T-helper 1 cell treated with Interleukin-12 subunit alpha and Interleukin-12 subunit beta and Interleukin-4 antibody, amounts not matched to agents 30 ng/mL and 1 ng/mL, for 36 hours (primary cell): ENCODE measurements at regions not wholly inside any gene's neighbourhood (a gene's known extent, or its start where the extent isn't known, plus 50 kb on each side); places are given as distances from the start of the nearest gene placed in this dataset.

Source experiments
- intact Hi-C: fragments of 100-400 bp; cut with micrococcal nuclease; formaldehyde crosslinking; loops from one replicate; pipeline ENCODE4 v1.15.1; 2024

DNA sequence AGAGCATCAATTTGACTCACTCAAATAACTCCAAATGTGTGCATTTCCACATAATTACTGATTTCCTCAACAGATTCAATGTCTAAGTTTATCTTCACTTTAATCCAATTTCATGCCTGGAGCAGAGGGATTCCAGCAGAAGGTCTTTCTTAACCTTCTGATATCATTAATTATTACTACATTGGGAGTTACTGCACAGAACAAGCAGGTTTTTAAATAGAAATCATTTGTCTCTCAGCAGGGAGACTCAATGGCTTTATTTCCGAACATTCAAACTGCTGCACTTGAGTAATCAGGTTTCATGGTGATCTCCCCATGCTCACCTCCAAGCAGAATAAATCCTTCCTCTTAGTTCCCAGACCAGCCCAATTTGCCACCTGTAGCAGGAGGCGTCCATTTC, 264.8 kb upstream of the IGF1R start:
- intact Hi-C loops, result no loop called here

DNA sequence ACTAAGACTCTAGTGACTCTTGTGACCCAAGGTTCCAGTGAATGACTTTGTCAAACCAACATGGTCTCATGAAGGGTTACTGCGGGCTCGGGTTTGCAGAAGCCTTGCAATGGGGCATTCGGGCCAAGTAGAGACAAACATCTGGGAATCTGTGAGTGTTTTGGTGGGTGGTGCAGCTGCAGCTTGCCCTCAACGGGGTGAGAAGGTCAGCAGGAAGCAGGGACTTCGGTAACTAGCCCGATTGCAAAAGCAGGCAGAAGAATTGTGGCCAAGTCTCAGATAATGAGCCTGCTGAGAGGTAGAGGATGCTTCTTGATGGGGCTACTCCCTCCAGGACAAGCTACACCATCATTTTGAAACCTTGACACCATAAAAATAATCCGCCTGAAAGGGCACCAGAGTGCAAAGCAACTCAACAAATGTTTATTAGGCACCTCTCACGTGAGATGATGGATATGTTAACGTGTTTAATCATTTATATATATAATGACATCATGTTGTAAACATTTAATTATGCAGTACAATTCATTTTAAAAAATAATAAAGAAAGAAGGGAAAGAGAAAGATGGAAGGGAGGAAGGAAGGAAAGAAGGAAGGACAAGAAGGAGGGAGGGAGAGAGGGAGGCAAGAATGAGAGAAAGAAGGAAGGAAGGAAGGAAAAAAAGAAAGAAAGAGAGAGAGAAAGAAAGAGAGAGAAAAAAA, 263.9 kb upstream of the IGF1R start:
- intact Hi-C loops, result no loop called here

DNA sequence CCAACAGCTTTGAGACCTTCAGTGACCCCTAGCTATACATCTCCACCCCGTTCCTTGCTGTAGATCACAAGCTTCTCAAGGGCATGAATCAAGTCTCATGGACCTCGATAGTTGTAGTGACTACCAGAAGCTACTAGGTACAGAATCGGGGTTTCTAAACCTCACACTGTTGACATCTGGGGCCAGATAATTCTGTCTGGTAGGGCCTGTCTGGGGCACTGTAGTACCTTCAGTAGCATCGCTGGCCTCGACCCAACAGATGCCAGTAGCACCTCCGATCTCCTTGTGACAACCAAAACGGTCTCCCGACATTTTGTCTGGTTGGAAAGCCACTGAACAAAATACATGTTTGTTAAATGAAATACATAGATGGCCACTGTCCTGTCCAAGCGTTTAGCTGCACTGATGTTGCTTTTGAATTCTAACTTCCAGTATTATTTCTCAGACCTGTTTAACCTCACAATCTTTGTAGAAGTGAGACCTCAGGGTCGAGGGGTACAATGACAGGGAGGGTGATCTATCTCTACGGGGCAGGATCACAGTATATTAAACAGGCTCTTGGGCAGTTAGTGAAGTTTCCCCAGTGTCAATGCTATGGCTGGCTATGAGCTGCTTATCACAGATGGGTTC, 262.5 kb upstream of the IGF1R start:
- intact Hi-C loops, result no loop called here

DNA sequence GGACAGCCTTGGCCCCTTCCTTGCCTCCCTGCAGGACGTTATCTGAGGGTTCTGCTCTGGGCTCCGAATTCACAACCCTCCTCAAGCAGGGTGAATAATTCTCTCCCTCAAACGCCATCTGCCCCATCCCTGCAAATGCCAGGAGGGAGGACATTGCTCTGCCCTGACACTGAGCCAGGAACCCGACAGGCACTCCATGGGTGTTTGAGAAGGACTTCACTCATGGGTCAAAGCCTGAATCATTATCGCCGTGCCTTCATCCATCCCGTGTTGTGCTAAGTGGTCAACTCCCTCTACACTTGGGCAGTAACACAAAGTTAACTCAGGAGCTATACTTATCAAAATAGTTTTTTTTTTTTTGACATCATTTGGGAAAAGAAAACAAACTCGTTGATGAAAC, 261.8 kb upstream of the IGF1R start:
- intact Hi-C loops, result no loop called here

DNA sequence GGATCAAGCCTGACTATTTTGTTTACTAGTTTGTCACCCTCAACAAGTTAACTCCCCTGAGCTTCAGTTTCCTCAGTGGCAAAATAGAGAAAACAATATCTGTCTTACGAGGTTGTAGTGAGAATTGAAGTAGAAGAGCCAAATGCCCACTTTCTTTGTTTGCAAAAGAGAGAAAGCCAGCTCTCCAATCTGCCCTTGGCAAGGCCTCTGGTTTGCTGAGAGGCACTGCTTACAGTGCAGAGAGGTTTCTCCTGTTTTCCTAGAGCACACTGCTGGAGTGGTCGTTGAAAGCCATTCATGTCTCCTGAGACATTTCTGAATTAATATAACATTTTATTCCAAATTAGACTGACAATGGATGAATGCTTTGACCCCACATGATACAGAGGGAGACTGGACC, 260.5 kb upstream of the IGF1R start:
- intact Hi-C loops, result no loop called here

DNA sequence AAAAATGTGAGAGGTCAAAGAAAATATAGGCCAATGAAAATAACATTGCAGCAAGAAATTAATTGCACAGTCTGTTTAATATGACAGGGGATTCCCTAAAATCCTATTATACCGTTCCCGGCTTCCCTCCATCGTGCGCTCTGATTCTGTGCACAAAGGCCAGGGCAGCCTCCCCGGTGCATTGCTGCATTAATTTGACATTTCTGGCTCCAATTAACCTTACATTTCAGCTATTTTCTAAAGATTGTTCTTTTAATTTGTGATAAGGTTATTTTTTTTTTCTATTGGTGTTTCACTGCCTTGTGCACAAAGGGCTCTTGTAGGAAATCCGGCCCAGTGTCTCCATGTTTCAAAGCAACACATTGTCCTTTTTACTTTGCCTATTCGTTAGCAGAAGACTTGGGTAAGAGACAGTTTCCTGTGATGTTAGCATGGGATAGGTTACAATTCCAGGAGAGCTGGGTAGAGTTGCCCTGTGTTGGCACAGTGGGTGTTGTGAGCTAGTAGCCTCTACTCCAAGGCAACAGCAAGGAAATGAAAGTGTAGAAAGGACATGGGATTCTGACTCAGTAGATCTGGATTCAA, 257.3 kb upstream of the IGF1R start:
- intact Hi-C loops, result no loop called here

DNA sequence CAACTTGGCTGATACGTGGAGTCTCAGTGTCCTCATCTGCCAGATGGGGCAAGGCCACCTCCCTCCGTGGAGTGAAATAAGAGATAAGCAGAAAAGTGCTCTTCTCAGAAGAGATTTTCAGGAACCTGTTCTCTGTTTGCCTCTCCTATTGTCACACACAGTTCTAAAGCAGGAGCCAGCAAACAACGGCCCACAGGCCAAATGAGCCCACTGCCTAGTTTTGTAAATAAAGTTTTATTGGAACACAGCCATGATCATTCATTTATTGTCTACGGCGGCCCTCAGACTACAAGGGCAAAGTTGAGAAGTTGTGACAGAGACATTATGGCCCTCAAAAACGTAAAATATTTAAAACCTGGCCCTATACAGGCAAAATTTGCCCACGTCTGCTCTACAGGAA, 256.8 kb upstream of the IGF1R start:
- intact Hi-C loops, result no loop called here

DNA sequence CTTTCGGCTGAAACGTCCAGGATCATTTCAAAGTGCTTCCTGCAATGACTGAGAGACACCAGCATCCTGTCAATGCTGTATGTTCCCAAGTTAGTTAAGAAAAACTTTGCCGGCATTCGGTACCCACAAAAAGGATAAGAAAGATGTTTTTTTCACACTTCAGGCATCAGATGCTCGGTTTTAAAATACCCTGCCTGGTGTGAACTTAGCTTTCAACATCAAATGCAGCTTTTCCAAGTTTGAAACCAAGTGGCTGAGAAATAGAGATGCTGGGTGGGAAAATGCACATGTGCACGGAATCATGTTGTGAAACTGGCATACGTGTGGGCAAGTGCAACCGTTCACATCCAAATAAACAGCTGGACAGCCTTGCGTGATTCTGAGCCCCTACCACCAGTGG, 254.9 kb upstream of the IGF1R start:
- intact Hi-C loops, result no loop called here

DNA sequence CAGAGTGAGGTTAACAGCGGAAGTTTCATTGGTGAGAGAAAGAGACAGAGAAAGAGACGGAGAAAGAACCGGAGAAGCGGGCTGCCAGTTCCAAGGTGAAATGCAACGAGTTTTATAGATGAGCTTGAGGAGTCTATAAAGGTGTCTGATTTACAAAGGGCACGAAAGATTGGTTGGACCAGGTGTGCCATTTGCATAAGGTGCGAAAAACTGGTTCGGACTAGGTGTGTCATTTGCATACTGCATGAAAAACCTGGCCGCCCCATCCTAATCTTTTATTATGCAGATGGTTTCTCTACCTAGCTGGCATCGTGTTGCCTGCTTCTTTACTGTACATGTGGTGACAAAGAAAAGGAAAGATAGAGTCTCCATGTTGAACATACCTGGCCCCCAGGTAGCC, 253.8 kb upstream of the IGF1R start:
- intact Hi-C loops, result no loop called here

DNA sequence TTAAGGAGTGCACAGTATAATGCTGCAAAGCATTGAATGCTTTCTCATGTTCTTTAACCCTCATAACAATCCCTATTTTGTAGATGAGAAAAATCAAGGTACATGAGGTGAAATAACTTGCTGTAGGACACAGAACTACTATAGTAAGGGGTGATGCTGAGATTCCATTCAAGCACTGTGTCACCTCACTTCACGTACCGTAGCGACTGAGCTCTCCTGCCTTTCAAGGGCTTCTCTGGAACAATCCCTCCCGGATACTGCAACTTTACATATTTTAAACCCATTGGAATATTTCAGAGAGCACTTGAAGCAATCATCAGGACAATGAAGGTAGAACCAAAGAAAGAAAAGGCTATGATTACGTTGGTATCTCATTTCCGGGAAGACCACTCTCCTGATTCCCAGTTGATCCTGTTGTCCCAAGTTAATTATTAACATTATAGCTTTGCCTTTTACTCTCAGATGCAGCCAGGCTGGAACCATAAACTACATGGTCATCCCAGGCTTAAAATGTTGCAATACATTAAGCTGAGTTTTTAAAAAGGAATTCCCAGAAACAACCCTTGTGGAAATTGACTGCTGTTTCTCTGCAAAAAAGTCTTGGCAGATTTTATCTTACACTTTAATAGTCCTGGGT, 252.2 kb upstream of the IGF1R start:
- intact Hi-C loops, result no loop called here

DNA sequence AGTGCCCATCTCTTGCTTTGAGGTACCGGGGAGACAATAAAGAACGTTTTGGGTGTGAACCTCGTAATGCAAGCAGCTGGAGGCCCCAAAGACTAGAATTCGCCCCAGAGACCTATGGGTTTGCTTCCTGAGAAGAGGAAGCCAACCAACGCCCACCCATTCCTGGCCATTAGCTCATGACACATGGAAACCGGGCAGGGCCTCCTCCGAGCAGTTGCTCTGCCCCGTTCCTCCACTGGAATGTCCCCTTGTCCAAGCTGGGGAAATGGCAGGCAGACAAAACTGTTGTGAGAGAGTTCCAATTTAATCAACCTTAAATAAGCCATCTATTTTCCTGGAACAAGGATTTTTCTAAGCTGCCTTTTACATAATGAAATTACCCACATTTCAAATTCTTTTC, 250.9 kb upstream of the IGF1R start:
- intact Hi-C loops, result no loop called here

DNA sequence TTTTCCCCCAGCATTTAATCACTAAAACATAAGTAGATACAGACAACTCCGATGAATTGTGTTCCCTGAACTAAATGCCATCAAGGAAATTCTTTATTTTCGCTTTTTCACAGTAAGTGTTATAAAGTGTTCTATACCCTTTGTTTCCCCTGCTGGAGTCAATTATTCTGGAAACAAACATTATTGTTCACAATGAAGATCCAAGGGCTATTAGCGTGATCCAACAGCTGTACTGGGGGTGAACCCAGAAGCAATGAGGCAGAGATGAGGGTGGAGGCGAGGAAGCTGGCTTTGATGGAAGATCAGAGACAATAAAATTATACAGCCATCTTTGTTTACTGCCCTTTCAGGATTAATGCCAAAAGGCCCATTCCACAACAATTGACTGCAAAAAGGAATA, 250.3 kb upstream of the IGF1R start:
- intact Hi-C loops, result no loop called here

DNA sequence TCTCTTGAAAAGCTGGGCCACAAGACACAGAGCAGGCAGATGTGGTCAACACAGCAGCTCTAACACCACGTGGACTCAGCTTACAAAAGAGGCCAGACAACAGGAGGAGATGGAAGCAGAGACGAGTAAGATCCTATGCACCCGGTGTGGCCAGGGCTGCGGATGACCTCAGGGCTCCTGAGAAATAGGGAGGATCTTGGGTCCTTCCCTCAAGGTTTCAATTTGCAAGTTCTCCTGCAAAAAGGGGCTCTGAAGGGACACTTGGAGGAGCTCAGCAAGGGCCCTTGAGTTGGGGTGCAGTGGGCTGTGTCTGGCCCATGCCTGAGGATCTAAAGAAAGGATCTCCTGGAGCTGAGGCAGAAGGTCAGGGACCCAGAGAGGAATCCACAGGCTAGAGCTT, 249.5 kb upstream of the IGF1R start:
- intact Hi-C loops, result no loop called here

DNA sequence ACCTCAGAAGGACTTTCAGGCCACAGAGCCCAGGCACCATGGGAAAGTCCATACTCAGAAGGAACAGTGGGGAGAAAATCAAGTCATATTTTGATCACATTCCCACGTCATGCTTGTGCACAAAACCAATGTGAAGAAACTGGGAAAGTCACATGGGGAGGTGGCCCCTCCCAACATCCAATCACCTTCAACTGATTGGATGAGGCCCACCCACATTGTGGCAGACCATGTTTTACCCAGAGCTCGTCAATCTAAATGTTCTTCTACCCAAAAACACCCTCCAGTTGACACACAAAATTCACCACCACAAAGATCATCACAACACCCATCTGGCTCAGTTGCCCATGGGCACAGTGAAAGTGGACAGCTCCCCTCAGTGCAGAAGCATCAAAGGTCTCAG, 248.2 kb upstream of the IGF1R start:
- intact Hi-C loops, result no loop called here

DNA sequence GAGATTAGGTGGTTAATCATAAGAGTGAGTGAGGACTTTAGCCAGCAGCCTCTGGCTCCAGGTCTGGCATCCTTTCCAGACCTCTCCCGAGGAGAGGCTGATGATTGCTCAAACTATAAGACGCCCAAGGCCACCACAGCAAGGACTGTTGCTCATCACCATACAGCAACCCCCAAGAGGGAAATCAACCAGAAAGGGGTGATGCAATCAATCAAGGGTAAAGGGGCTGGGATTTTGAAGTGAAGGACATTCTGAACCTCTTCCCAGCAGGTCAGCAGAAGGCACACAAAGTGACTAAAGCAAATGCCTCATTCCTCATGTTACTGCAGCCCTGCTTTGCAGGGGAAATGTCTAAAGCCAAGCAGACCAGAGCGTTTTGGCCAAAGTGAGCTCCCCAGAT, 247.3 kb upstream of the IGF1R start:
- intact Hi-C loops, result no loop called here

DNA sequence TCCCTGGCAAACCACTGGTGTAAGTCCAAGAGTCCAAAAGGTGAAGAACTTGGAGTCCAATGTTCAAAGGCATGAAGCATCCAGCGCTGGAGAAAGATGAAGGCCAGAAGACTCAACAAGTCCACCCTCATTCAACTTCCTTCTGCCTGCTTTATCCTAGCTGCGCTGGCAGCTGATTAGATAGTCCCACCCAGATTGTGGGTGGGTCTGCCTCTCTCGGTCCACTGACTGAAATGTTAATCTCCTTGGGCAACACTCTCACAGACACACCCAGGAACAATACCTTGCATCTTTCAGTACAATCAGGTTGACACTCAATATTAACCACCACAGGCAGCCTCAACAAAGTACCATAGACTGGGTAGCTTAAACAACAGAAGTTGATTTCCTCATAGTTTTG, 245.9 kb upstream of the IGF1R start:
- intact Hi-C loops, result no loop called here

DNA sequence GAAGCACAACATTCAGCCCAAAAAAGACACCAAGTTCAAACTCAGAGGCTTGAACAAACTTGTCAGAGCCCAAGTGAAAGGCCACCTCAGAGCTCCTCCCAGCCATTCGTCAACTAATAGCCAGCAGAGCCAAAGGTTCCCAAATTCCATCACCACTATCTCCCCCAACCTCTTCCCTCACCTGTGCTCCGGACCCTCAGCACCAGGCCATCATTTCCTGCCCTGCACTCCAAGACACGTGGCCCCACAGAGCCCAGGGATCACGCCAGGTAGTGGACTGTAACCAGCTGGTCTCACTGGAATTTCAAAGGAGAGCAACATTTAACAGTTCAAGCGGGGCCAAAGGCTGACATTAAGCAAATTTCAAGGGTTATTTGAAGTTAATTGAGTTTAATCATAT, 245.2 kb upstream of the IGF1R start:
- intact Hi-C loops, result no loop called here

DNA sequence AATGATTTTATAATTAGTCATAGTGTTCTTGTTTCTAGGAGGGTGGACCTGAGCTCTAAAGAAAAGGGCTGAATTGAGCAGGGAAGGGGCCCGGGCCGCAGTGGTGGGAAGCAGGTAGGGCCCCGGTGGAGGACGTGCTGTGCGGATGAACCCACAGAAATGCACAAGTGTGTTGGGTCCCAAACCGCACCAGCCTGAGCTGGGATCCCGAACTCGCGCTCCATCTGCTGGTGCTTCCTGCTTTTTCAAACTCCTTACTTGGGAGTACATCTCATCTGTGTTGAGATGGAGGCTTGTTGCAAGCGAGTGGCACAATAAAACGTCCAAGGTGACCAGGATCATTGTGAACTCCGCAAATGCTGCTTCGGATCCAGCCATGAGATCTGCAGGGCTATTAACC, 244.8 kb upstream of the IGF1R start:
- intact Hi-C loops, result no loop called here

DNA sequence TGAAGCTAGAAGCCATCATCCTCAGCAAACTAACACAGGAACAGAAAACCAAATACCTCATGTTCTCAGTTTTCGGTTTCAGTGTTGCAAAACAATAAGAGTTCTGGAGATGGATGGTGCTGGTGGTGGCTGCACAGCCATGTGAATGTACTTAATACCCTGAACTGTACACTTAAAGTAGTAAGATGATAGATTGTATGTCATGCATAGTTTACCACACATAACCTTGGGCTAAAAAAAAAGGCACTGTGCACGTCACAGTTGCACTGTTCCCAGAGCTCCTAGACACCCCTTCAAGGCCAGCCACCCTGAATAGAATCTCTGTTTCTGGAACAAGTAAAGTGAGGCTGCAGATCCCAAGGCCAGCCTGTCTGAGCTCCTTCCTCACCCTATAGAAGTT, 243.3 kb upstream of the IGF1R start:
- intact Hi-C loops, result no loop called here

DNA sequence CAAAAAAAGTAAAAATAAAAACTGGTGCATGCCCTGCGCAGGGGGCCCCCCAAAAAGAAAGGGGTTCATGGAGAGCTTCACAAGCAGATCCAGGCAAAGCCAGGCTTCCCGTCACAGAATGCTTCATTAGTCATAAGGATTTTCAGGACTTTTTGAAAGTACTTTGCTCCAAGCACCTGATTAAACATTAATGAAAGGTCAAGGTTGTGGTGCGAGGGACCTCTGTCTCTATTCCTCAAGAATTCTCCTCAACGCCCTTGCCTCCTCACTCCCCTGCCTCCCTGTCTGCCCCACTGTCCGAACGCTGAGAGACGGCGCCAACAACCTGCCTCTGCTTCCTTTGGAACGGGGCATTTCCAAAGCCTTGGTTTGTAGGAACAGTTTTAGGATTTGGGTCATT, 240.1 kb upstream of the IGF1R start:
- intact Hi-C loops, result no loop called here

DNA sequence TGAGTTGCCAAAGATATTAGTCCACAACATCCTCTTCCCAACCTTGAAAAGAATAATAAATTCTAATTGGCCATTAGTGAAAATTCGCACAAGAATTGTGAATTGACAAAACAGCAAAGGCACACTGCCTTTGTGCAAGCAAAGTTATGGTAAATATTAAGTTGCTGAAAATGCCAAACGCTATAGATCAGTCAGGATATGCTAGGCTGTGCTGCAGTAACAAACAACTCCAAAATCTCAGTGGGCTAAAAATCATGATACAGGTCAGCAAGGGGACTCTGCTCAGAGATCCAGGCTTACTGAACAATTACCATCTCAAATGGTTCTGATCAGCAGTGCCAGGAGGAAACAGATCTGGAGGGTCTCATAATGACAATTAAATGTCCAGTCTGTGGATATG, 238.0 kb upstream of the IGF1R start:
- intact Hi-C loops, result no loop called here

DNA sequence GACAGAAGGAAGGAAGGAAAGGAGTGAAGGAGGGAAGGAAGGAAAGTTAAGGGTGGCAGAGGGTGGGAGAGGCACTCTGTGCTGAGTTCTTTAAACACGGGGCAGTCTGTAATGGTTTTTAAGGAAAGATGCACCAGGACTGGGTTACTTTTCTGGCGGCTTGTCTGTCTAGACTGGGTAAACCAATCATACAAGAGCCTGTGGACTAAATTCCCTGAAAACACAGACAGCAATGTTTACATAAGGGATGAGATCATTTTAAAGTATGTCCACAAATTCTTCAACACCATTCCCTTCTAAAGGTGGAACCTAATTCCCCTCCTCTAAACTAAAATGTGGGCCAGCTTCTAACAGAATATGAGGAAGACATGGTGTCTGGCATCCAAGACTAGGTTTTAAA, 235.5 kb upstream of the IGF1R start:
- intact Hi-C loops, result no loop called here
